Calu3 (cell line): ENCODE measurements at regions not wholly inside any gene's neighbourhood (a gene's known extent, or its start where the extent isn't known, plus 50 kb on each side); places are given as distances from the start of the nearest gene placed in this dataset.
"Not testable (repeated sequence)": the region's sequence is repeated elsewhere in the genome, so short reads cannot be mapped to it uniquely, and the experiment has no call there.

Experiments
- BruUV-seq: library from RNA; stranded (reverse); fragments of 400-500 nt; replicated peaks from 2 replicates; lab custom pipeline; 2021; lab: Mats Ljungman, UMichigan
- CTCF ChIA-PET: fragments of 300-600 bp; sonication (Branson Sonifier 250); formaldehyde crosslinking; loops from one replicate; lab custom pipeline; 2022; ENCODE audit warnings: antibody characterized with exemption; lab: Charles Lee
- DNase-seq: peaks from one replicate; pipeline ENCODE4 v3.0.0; 2022
- H3K27ac Mint-ChIP-seq: one replicate; pipeline ENCODE4 v1.8.0; 2022; ENCODE audit warnings: mixed read lengths; ENCODE audit not compliant: unreplicated experiment
- H3K27me3 Mint-ChIP-seq: one replicate; pipeline ENCODE4 v1.8.0; 2022; ENCODE audit warnings: mixed read lengths; ENCODE audit not compliant: unreplicated experiment
- H3K36me3 Mint-ChIP-seq: one replicate; pipeline ENCODE4 v1.8.0; 2022; ENCODE audit warnings: mild to moderate bottlenecking, moderate library complexity, mixed read lengths; ENCODE audit not compliant: insufficient read depth, unreplicated experiment
- H3K4me1 Mint-ChIP-seq: one replicate; pipeline ENCODE4 v1.8.0; 2022; ENCODE audit warnings: mild to moderate bottlenecking, low read depth, mixed read lengths; ENCODE audit not compliant: unreplicated experiment
- H3K4me3 Mint-ChIP-seq: one replicate; pipeline ENCODE4 v1.8.0; 2022; ENCODE audit warnings: mild to moderate bottlenecking, low read depth, moderate library complexity, mixed read lengths; ENCODE audit not compliant: unreplicated experiment
- H3K9me3 Mint-ChIP-seq: one replicate; pipeline ENCODE4 v1.8.0; 2022; ENCODE audit warnings: low read depth, mixed read lengths; ENCODE audit not compliant: unreplicated experiment
- CTCF ChIP-seq: fragments of 200-600 bp; IDR thresholded peaks from one replicate; pipeline ENCODE4 v1.8.0; 2022; ENCODE audit warnings: antibody characterized with exemption; ENCODE audit not compliant: unreplicated experiment
- intact Hi-C: fragments of 100-400 bp; cut with micrococcal nuclease; formaldehyde crosslinking; loops from one replicate; pipeline ENCODE4 v1.10.0; 2022; ENCODE audit not compliant: unreplicated experiment

GRCh38 chr14:106134886-106135285, 608.5 kb downstream of the TMEM121 start:
- intact Hi-C loops: no loop called here
- H3K9me3 Mint-ChIP-seq: no peaks in the 10 kb centered on the region
- no peaks in the 10 kb centered on the region for H3K36me3 Mint-ChIP-seq
- H3K27ac Mint-ChIP-seq: no peak overlapping the region
- no peak for DNase-seq
- TF ChIP-seq CTCF: no peak
- no TSS peak for BruUV-seq
- CTCF ChIA-PET: no interaction called here
- peaks cover 46% of the 10 kb centered on the region for H3K27me3 Mint-ChIP-seq
- H3K4me3 Mint-ChIP-seq: no peak overlapping the region
- no peaks in the 10 kb centered on the region for H3K4me1 Mint-ChIP-seq

- Mint-ChIP-seq H3K27me3 (peaks cover 18% of the 10 kb centered on the region), H3K4me3 (no peak overlapping the region), H3K36me3 (no peaks in the 10 kb centered on the region), H3K27ac (no peak overlapping the region), H3K4me1 (no peaks in the 10 kb centered on the region), H3K9me3 (no peaks in the 10 kb centered on the region)
- no TSS peak for BruUV-seq
- TF ChIP-seq CTCF: no peak
- DNase-seq: no peak
- CTCF ChIA-PET: interaction anchor here (0.6 to 0.7 kb wide), 2 partner anchors 230 to 390 kb away, joined by 3 to 4 read pairs; no protein-coding TSS in a partner anchor
- intact Hi-C loops: no loop called here
These were observed 615.1 kb downstream of the TMEM121 start for GRCh38 chr14:106141242-106142220.

DNA sequence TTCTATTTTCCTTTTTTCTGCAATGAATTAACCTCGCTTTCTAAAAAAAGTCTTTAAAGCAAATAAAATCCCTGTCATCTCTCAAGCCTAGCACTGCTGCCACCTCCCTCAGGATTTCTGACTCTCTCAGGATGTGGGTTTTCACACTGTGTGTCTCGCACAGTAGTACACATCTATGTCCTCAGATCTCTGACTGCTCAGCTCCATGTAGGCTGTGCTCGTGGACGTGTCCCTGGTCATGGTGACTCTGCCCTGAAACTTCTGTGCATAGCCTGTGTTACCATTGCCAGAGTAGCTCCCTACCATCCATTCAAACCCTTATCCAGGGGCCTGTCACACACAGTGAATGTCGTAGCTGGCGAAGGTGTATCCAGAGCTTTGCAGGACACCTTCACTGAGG, 619.3 kb downstream of the TMEM121 start:
- H3K36me3 Mint-ChIP-seq, DNase-seq, CTCF ChIA-PET, H3K4me3 Mint-ChIP-seq, H3K9me3 Mint-ChIP-seq, intact Hi-C loops, BruUV-seq, H3K27ac Mint-ChIP-seq, H3K4me1 Mint-ChIP-seq: not testable (repeated sequence)
- H3K27me3 Mint-ChIP-seq: peaks cover 46% of the 10 kb centered on the region

DNA sequence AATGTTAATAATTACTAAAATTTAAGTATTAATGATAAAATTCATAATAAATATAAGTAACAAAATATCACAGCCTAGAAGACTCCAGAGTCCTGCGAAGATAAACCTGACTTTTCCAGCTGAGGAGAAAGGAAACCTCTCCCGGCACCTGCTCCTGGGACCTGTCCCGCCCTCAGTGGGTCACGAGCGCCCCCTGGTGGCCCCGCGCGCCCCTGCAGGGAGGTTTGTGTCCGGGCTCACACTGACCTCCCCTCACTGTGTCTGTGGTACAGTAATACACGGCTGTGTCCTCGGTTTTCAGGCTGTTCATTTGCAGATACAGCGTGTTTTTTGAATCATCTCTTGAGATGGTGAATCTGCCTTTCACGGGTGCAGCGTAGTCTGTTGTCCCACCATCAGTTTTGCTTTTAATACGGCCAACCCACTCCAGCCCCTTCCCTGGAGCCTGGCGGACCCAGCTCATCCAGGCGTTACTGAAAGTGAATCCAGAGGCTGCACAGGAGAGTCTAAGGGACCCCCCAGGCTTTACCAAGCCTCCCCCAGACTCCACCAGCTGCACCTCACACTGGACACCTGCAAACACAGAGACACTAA, 627.1 kb downstream of the TMEM121 start:
- BruUV-seq, H3K4me3 Mint-ChIP-seq, H3K4me1 Mint-ChIP-seq, H3K27ac Mint-ChIP-seq, CTCF ChIA-PET, H3K9me3 Mint-ChIP-seq, intact Hi-C loops, H3K36me3 Mint-ChIP-seq: not testable (repeated sequence)
- H3K27me3 Mint-ChIP-seq: peaks cover 42% of the 10 kb centered on the region
- DNase-seq: peak; percentile 93
- peak; percentile 92 for TF ChIP-seq CTCF
